Spleen (tissue), 11 donors: ENCODE measurements at regions not wholly inside any gene's neighbourhood (a gene's known extent, or its start where the extent isn't known, plus 50 kb on each side); places are given as distances from the start of the nearest gene placed in this dataset.
A peak's percentile ranks its signal among the peaks of the same experiment; 100 is the strongest.

Experiments
- DNase-seq: peaks from one replicate; pipeline ENCODE4 v3.0.0-alpha.2; 2020
- H3K27ac ChIP-seq, 8 donors: fragments of 200-600 bp; sonication (generic) in 7 of 8; 1 replicate in 4 of 8; 2 replicates in 4 of 8; pipeline versions ENCODE4 v1.5.0 to v1.8.0; 2016 to 2021; ENCODE audit warnings: inconsistent platforms in 4 of 8, mild to moderate bottlenecking in 4 of 8, moderate library complexity in 1 of 8
- H3K27me3 ChIP-seq, 7 donors: fragments of 200-600 bp; sonication (generic) in 6 of 7; replicated peaks in 1 of 7; 1 replicate in 4 of 7; 2 replicates in 3 of 7; pipeline versions ENCODE4 v1.5.0 to v1.8.0; 2016 to 2021; ENCODE audit warnings: inconsistent platforms in 3 of 7, mild to moderate bottlenecking in 1 of 7
- H3K36me3 ChIP-seq, 6 donors: fragments of 200-600 bp; sonication (generic) in 5 of 6; 1 replicate in 4 of 6; 2 replicates in 2 of 6; pipeline versions ENCODE4 v1.5.0 to v1.8.0; 2016 to 2021; ENCODE audit warnings: inconsistent platforms in 2 of 6
- H3K4me1 ChIP-seq, 6 donors: fragments of 200-600 bp; sonication (generic) in 5 of 6; 1 replicate in 3 of 6; 2 replicates in 3 of 6; pipeline versions ENCODE4 v1.5.0 to v1.8.0; 2016 to 2021; ENCODE audit warnings: inconsistent platforms in 3 of 6
- H3K4me3 ChIP-seq, 8 donors: fragments of 200-600 bp; sonication (generic) in 7 of 8; 1 replicate in 4 of 8; 2 replicates in 4 of 8; pipeline versions ENCODE4 v1.5.0 to v1.8.0; 2016 to 2021; ENCODE audit warnings: inconsistent platforms in 4 of 8, mild to moderate bottlenecking in 4 of 8, moderate library complexity in 2 of 8
- H3K9me3 ChIP-seq, 8 donors: fragments of 200-600 bp; sonication (generic) in 7 of 8; 1 replicate in 4 of 8; 2 replicates in 4 of 8; pipeline versions ENCODE4 v1.5.0 to v1.8.0; 2016 to 2021; ENCODE audit warnings: inconsistent platforms in 4 of 8
- CTCF ChIP-seq, 11 experiments: fragments of 200-600 bp in 7 of 11; fragments of 450-650 bp in 4 of 11; sonication (generic) in 4 of 11; IDR thresholded peaks in 8 of 11; conservative IDR thresholded peaks in 3 of 11; 1 replicate in 7 of 11; 2 replicates in 4 of 11; pipeline versions ENCODE4 v1.4.0 to v1.8.0; 2016 to 2021; ENCODE audit warnings: antibody characterized with exemption in 11 of 11, inconsistent platforms in 4 of 11, mild to moderate bottlenecking in 1 of 11
- POLR2A ChIP-seq, 3 donors: fragments of 450-650 bp; IDR thresholded peaks; one replicate each; pipeline ENCODE4 v1.5.1; 2017; ENCODE audit warnings: antibody characterized with exemption in 3 of 3, mild to moderate bottlenecking in 1 of 3
- POLR2AphosphoS5 ChIP-seq, 3 donors: sonication (generic); formaldehyde crosslinking; IDR thresholded peaks; one replicate each; pipeline ENCODE4 v1.5.1; 2017; ENCODE audit warnings: antibody characterized with exemption in 3 of 3
- WGBS, 5 donors: extraction: QIAGEN DNeasy Blood & Tissue Kit in 3 of 5; methylation state at CpG; one replicate each; pipeline versions ENCODE4 v1.1.5 to v1.1.7; 2013 to 2018; 5-methylcytosine and 5-hydroxymethylcytosine counted together
- intact Hi-C: fragments of 100-400 bp; cut with DNase I; formaldehyde crosslinking; loops from one replicate; pipeline ENCODE4 v1.15.0; 2023; ENCODE audit warnings: low total_unique reads
- donor health status: healthy with polysubstance abuse.
- donor health status: DM: no; HTN: no; CAD: no; lungs with moderate emphysema.
- donor health status: DM: no; HTN: no; CAD: no.
- donor health status: Bipolar disorder and iron deficiency.
- donor health status: healthy.
- donor health status: DM: no; HTN: no; CAD: no.
- donor health status: DM: yes; HTN: yes; CAD: no.

DNA sequence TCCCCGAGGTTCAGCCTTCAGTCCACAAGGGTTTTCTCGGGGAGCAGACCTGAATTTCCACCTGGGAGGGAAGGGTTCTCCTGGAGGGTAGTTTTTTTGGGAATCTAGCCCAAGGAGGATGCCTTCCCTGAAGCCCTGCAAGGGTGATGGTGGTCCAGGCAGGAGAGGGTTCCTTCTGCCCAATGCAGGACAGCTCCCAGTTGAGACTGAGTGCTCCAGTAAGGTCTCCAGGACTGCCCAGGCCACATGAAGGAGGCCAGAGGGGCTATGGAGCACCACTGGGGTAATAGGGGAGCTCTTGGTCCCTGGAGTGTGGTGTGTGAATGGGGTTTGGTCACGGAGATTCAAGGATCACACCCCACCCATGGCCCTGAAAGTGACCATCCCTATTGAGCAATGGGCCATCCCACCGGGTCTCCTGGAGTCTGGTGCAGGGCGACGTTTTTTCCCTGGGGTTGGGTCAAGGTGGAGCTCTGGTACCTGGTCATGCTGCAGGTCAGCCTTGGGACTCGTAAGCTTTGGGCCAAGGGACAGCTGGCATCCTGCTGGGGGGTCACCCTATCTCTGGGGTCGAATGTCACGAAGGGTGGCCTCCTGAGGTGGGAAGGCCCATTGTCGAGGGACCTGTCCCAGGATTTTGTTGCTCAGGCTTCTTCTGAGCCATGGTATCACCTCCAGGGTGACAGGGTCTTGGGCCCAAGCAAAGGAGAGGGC, 196.5 kb downstream of the UBE3A start:
- Histone ChIP-seq H3K9me3 (peaks cover 0 to 100% (median 77%) of the 10 kb centered on the region in 8 donors), H3K4me3 (no peak overlapping the region), H3K4me1 (no peaks in the 10 kb centered on the region), H3K27me3 (no peaks in the 10 kb centered on the region), H3K27ac (no peak overlapping the region), H3K36me3 (no peaks in the 10 kb centered on the region)
- peak; percentile 52 for DNase-seq
- no peak for TF ChIP-seq CTCF (IDR thresholded peaks at IDR 0.05 in 8 of 11, conservative IDR thresholded peaks at IDR 0.05 in 3 of 11)
- TF ChIP-seq POLR2A (IDR thresholded peaks at IDR 0.05), result no peak
- TF ChIP-seq POLR2AphosphoS5 (IDR thresholded peaks at IDR 0.05), result no peak
- 45 to 73% (median 69%) methylated on average over 3 to 10 of the region's 10 CpGs for WGBS, 5 donors
- intact Hi-C loops, result no loop called here

GRCh38 chr15:25242957-25243799, 195.6 kb downstream of the UBE3A start:
- H3K4me1 ChIP-seq, result no peaks in the 10 kb centered on the region
- no peak overlapping the region for H3K27ac ChIP-seq
- peaks cover 0 to 100% (median 75%) of the 10 kb centered on the region in 8 donors for H3K9me3 ChIP-seq
- intact Hi-C loops, result no loop called here
- 83 to 88% (median 85%) methylated on average over 12 to 15 of the region's 15 CpGs for WGBS, 5 donors
- peak; percentile 59 for DNase-seq
- no peak overlapping the region for H3K4me3 ChIP-seq
- H3K27me3 ChIP-seq, result no peaks in the 10 kb centered on the region
- TF ChIP-seq POLR2A (IDR thresholded peaks at IDR 0.05), result no peak
- TF ChIP-seq CTCF (IDR thresholded peaks at IDR 0.05 in 8 of 11, conservative IDR thresholded peaks at IDR 0.05 in 3 of 11), result no peak
- no peak for TF ChIP-seq POLR2AphosphoS5 (IDR thresholded peaks at IDR 0.05)
- no peaks in the 10 kb centered on the region for H3K36me3 ChIP-seq

- Histone ChIP-seq H3K27me3 (no peaks in the 10 kb centered on the region), H3K36me3 (no peaks in the 10 kb centered on the region), H3K27ac (no peak overlapping the region), H3K9me3 (peaks cover 0 to 100% (median 76%) of the 10 kb centered on the region in 8 donors), H3K4me1 (no peaks in the 10 kb centered on the region), H3K4me3 (no peak overlapping the region)
- TF ChIP-seq CTCF (IDR thresholded peaks at IDR 0.05 in 8 of 11, conservative IDR thresholded peaks at IDR 0.05 in 3 of 11) (no peak), POLR2AphosphoS5 (IDR thresholded peaks at IDR 0.05) (no peak), POLR2A (IDR thresholded peaks at IDR 0.05) (no peak)
- DNase-seq, result peak; percentile 46
- intact Hi-C loops, result no loop called here
- WGBS, 5 donors, result 67 to 94% (median 88%) methylated on average over 1 to 7 of the region's 7 CpGs
Measured at GRCh38 chr15:25243800-25244097, 195.1 kb downstream of the UBE3A start.
